PC-9 (cell line): ENCODE measurements at regions not wholly inside any gene's neighbourhood (a gene's known extent, or its start where the extent isn't known, plus 50 kb on each side); places are given as distances from the start of the nearest gene placed in this dataset.

Experiments used
- BruUV-seq: library from RNA; stranded (reverse); fragments of 400-500 nt; replicated peaks from 2 replicates; lab custom pipeline; 2021; lab: Mats Ljungman, UMichigan
- CTCF ChIA-PET: fragments of 300-600 bp; sonication (Branson Sonifier 250); formaldehyde crosslinking; loops from one replicate; lab custom pipeline; 2022; ENCODE audit warnings: antibody characterized with exemption; lab: Charles Lee
- POLR2A ChIA-PET: fragments of 300-600 bp; sonication (Branson Sonifier 250); formaldehyde crosslinking; loops from one replicate; lab custom pipeline; 2022; ENCODE audit warnings: antibody characterized with exemption; ENCODE audit not compliant: unreplicated experiment; lab: Charles Lee
- DNase-seq, 2 experiments: peaks; one replicate each; pipeline versions ENCODE4 v3.0.0 to v3.0.0-alpha.2; 2015 to 2022; ENCODE audit warnings: mixed read lengths in 1 of 2
- H2AFZ ChIP-seq: fragments of 200-600 bp; sonication (generic); 2 replicates; pipeline ENCODE4 v1.8.1; 2017; ENCODE audit warnings: antibody characterized with exemption
- H3F3A ChIP-seq: fragments of 200-600 bp; sonication (generic); 2 replicates; pipeline ENCODE4 v1.8.1; 2017; ENCODE audit warnings: antibody characterized with exemption, mild to moderate bottlenecking, low read depth; ENCODE audit not compliant: insufficient read depth
- H3K27ac ChIP-seq: fragments of 200-600 bp; sonication (generic); 2 replicates; pipeline ENCODE4 v1.6.1; 2016; ENCODE audit warnings: mixed run types
- H3K27me3 ChIP-seq: fragments of 200-600 bp; sonication (generic); 2 replicates; pipeline ENCODE4 v1.6.1; 2016; ENCODE audit warnings: low read depth, mixed run types; ENCODE audit not compliant: insufficient read depth
- H3K36me3 ChIP-seq: fragments of 200-600 bp; sonication (generic); 2 replicates; pipeline ENCODE4 v1.6.1; 2016; ENCODE audit warnings: low read depth, mixed run types
- H3K4me1 ChIP-seq: fragments of 200-600 bp; sonication (generic); replicated peaks from 2 replicates; pipeline ENCODE4 v1.6.1; 2016; ENCODE audit warnings: mixed run types; ENCODE audit not compliant: insufficient read depth
- H3K4me2 ChIP-seq: fragments of 200-600 bp; sonication (generic); 2 replicates; pipeline ENCODE4 v1.6.1; 2017; ENCODE audit warnings: mixed run types
- H3K4me3 ChIP-seq: fragments of 200-600 bp; sonication (generic); 2 replicates; pipeline ENCODE4 v1.6.1; 2016; ENCODE audit warnings: mixed run types
- H3K79me2 ChIP-seq: fragments of 200-600 bp; sonication (generic); 2 replicates; pipeline ENCODE4 v1.6.1; 2017; ENCODE audit warnings: low read depth, mixed run types
- H3K9me2 ChIP-seq: fragments of 200-600 bp; sonication (generic); 2 replicates; pipeline ENCODE4 v1.8.1; 2017; ENCODE audit warnings: mild to moderate bottlenecking; ENCODE audit not compliant: insufficient read depth
- H3K9me3 ChIP-seq: fragments of 200-600 bp; sonication (generic); 2 replicates; pipeline ENCODE4 v1.8.1; 2016; ENCODE audit warnings: low read depth; ENCODE audit not compliant: insufficient read depth
- H4K20me1 ChIP-seq: fragments of 200-600 bp; sonication (generic); 2 replicates; pipeline ENCODE4 v1.8.1; 2017; ENCODE audit not compliant: insufficient read depth
- EZH2 ChIP-seq: fragments of 200-600 bp; sonication (generic); IDR thresholded peaks from 2 replicates; pipeline ENCODE4 v1.8.0; 2017; ENCODE audit warnings: antibody characterized with exemption, low read depth
- intact Hi-C: fragments of 100-400 bp; cut with micrococcal nuclease; formaldehyde crosslinking; loops from one replicate; pipeline ENCODE4 v1.10.0; 2022; ENCODE audit not compliant: unreplicated experiment
- TF ChIP-seq, protein P1 (sequence below): fragments of 200-600 bp; sonication (generic); conservative IDR thresholded peaks from 2 replicates; pipeline ENCODE4 v1.6.1; 2017; ENCODE audit warnings: mixed run types, antibody characterized with exemption, mild to moderate bottlenecking, moderate library complexity

GRCh38 chr1:101742509-101742908 is 254.2 kb downstream of the OLFM3 start:
- H3K27ac ChIP-seq: no peak overlapping the region
- H3K4me1 ChIP-seq: peaks cover 26% of the 10 kb centered on the region
- intact Hi-C loops: no loop called here
- TF ChIP-seq EZH2: no peak
- TF ChIP-seq, protein P1, sequence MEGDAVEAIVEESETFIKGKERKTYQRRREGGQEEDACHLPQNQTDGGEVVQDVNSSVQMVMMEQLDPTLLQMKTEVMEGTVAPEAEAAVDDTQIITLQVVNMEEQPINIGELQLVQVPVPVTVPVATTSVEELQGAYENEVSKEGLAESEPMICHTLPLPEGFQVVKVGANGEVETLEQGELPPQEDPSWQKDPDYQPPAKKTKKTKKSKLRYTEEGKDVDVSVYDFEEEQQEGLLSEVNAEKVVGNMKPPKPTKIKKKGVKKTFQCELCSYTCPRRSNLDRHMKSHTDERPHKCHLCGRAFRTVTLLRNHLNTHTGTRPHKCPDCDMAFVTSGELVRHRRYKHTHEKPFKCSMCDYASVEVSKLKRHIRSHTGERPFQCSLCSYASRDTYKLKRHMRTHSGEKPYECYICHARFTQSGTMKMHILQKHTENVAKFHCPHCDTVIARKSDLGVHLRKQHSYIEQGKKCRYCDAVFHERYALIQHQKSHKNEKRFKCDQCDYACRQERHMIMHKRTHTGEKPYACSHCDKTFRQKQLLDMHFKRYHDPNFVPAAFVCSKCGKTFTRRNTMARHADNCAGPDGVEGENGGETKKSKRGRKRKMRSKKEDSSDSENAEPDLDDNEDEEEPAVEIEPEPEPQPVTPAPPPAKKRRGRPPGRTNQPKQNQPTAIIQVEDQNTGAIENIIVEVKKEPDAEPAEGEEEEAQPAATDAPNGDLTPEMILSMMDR: no peak
- no TSS peak for BruUV-seq
- H3F3A ChIP-seq: no peaks in the 10 kb centered on the region
- H3K9me2 ChIP-seq: no peaks in the 10 kb centered on the region
- no peaks in the 10 kb centered on the region for H4K20me1 ChIP-seq
- H3K27me3 ChIP-seq: no peaks in the 10 kb centered on the region
- H3K79me2 ChIP-seq: no peaks in the 10 kb centered on the region
- H3K36me3 ChIP-seq: no peaks in the 10 kb centered on the region
- H3K4me2 ChIP-seq: peak overlapping the region; percentile 10; the same call in 1 of the 2 replicates
- no peak overlapping the region for H3K4me3 ChIP-seq
- ChIA-PET CTCF (no interaction called here), POLR2A (no interaction called here)
- no peaks in the 10 kb centered on the region for H3K9me3 ChIP-seq
- no peak for DNase-seq
- 0 out of 2 replicates have a peak overlapping the region, but pooled peaks have one; percentile 53 for H2AFZ ChIP-seq

DNA sequence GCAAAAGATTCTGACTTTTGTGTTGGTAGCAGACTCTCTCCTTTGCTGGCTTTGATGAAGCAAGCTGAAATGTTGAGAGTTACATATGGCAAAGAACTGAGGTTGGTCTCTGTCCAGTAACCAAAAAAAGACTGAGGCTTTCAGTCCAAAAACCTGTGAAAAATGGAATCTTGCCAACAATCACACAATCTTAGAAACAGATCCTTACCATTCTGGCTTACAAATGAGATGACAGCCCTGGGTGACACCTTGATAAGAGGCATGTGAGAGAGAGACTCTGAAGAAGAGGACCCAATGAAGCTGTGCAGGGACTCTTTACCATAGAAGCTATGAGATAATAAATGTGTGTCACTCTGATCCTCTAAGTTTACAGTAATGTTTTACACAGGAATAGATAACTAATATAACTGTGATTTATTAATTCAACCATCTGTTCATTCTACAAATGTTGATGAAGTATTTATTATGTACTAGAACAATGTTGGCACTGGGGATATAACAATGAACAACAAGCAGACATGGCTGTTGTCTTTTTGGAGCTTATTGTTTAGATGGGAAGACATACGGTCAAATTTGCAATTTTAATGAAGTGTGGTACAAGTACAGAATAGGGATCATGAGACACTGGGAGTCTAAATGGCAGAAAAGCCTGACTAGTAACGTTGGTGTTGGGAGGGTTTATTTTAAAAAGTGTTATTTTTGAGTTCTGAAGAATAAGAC is 251.0 kb downstream of the OLFM3 start:
- TF ChIP-seq, protein P1: no peak
- TF ChIP-seq EZH2: no peak
- BruUV-seq: no TSS peak
- intact Hi-C loops: no loop called here
- DNase-seq: no peak
- CTCF ChIA-PET: no interaction called here
- H3K36me3 ChIP-seq: no peaks in the 10 kb centered on the region
- POLR2A ChIA-PET: no interaction called here
- peaks cover 16% of the 10 kb centered on the region for H3K4me1 ChIP-seq
- H3K27ac ChIP-seq: no peak overlapping the region
- H3F3A ChIP-seq: no peaks in the 10 kb centered on the region
- no peaks in the 10 kb centered on the region for H4K20me1 ChIP-seq
- H2AFZ ChIP-seq: no peak overlapping the region
- H3K9me3 ChIP-seq: no peaks in the 10 kb centered on the region
- H3K27me3 ChIP-seq: no peaks in the 10 kb centered on the region
- H3K4me2 ChIP-seq: no peak overlapping the region
- no peaks in the 10 kb centered on the region for H3K9me2 ChIP-seq
- no peaks in the 10 kb centered on the region for H3K79me2 ChIP-seq
- no peak overlapping the region for H3K4me3 ChIP-seq

DNA sequence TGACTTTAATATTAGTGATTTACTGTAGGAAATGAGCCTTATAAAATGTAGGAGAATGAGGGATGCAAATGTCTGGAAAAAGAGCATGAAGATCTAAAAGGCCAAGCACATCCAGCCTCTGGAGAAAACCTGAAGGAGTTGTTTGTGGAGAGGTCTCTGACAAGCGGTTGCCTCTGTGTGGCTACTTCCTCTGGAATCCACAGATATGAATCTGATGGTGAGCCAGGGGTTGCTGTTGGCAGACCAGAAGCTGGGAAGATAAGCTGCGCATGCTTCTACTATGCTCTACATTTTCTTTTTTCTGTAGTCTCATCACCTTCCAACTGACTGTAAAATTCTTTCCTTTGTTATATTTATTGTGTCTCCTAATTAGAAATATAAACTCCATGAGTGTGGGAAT is 248.6 kb downstream of the OLFM3 start:
- no peaks in the 10 kb centered on the region for H3K79me2 ChIP-seq
- H3K4me2 ChIP-seq: no peak overlapping the region
- no peak overlapping the region for H3K27ac ChIP-seq
- no peaks in the 10 kb centered on the region for H3K9me2 ChIP-seq
- H2AFZ ChIP-seq: no peak overlapping the region
- no peaks in the 10 kb centered on the region for H3K9me3 ChIP-seq
- no peaks in the 10 kb centered on the region for H3K36me3 ChIP-seq
- CTCF ChIA-PET: no interaction called here
- no peak overlapping the region for H3K4me3 ChIP-seq
- intact Hi-C loops: no loop called here
- DNase-seq: no peak
- TF ChIP-seq EZH2: no peak
- TF ChIP-seq, protein P1: no peak
- H3K4me1 ChIP-seq: no peaks in the 10 kb centered on the region
- no TSS peak for BruUV-seq
- no peaks in the 10 kb centered on the region for H4K20me1 ChIP-seq
- no peaks in the 10 kb centered on the region for H3K27me3 ChIP-seq
- no peaks in the 10 kb centered on the region for H3F3A ChIP-seq
- POLR2A ChIA-PET: no interaction called here
